H54 (cell line): ENCODE measurements at regions not wholly inside any gene's neighbourhood (a gene's known extent, or its start where the extent isn't known, plus 50 kb on each side); places are given as distances from the start of the nearest gene placed in this dataset.

Experiments used
- DNase-seq: peaks from one replicate; pipeline ENCODE4 v3.0.0; 2011; ENCODE audit warnings: low spot score, mixed read lengths; ENCODE audit not compliant: insufficient read length
- FAIRE-seq: peaks from 3 replicates; lab custom pipeline; 2011; peaks lifted over from hg19 to GRCh38; lab: Jason Lieb, UNC
- POLR2A ChIP-seq: IDR thresholded peaks from 2 replicates; pipeline ENCODE4 v1.6.1; 2011; ENCODE audit warnings: low read depth, mild to moderate bottlenecking, low read length

GRCh38 chr6:120157873-120158272, 808.3 kb upstream of the MAN1A1 start:
- DNase-seq, result no peak
- FAIRE-seq, result no peak
- TF ChIP-seq POLR2A, result no peak

GRCh38 chr6:120147071-120147871, 797.7 kb upstream of the MAN1A1 start:
- FAIRE-seq (no peak), DNase-seq (no peak)
- no peak for TF ChIP-seq POLR2A

GRCh38 chr6:120141601-120142000, 792.0 kb upstream of the MAN1A1 start:
- TF ChIP-seq POLR2A, result no peak
- no peak for DNase-seq
- FAIRE-seq, result no peak

GRCh38 chr6:120137492-120137891, 787.9 kb upstream of the MAN1A1 start:
- TF ChIP-seq POLR2A, result no peak
- no peak for DNase-seq
- FAIRE-seq, result no peak

DNA sequence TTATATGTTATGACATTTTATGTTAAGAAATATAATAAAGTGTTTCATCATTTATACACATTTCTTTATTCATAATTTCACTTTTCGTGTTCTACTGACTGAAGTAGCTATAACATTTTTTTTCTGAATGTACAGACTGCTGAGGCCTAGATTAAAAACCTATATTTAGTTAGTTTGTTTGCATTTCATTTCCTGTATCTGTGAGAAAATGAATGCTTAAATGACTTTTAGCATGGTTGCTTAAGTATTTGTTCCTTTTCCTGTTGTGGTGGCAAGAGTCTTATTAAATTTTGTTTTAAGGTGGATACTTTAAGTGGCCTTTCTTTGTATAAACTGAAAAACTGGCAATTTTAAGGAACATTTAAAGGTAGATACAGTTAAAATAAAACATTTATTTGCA, 779.7 kb upstream of the MAN1A1 start:
- DNase-seq (no peak), FAIRE-seq (no peak)
- TF ChIP-seq POLR2A, result no peak

- DNase-seq (no peak), FAIRE-seq (no peak)
- no peak for TF ChIP-seq POLR2A
Measured at GRCh38 chr6:120122401-120122800, 772.8 kb upstream of the MAN1A1 start.

GRCh38 chr6:120116343-120116742, 766.8 kb upstream of the MAN1A1 start:
- FAIRE-seq (no peak), DNase-seq (no peak)
- no peak for TF ChIP-seq POLR2A

- no peak for TF ChIP-seq POLR2A
- DNase-seq (no peak), FAIRE-seq (no peak)
Measured at GRCh38 chr6:120112980-120113379, 763.4 kb upstream of the MAN1A1 start.

- TF ChIP-seq POLR2A, result no peak
- FAIRE-seq (no peak), DNase-seq (no peak)
Measured at GRCh38 chr6:120111001-120111400, 761.4 kb upstream of the MAN1A1 start.

DNA sequence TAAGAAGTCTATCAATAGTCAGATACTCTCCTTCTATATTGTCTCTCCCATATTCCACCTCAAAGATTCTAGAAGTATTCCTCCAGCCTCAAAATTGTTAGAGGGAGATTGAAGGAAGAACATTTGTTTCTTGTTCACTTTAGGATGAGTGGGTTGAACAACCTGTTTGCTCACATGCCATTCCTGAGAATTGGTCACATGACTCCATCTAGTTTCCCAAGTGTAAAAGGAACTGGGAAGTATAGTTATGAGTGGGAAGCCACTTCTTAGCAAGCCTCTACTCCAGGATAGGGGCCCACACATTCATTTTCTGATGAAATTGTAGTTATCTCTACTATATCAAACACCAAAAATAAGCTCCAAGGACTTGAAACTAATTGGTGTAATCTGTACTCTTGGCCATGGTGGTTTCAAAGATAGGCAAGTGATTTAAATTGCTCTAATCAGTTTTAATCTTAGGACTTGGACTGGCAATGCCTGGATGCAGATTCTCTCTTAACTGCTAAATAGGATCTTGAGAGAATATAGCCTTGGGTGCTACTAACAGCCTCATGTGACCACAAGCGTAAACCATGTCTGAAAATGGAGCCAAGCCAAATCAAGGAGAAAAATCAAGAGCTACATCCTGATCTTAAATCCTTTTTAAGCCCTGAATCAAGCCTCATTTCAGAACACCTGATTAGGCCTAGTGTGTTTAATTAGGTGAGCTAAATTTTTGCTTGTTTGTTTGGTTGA, 758.7 kb upstream of the MAN1A1 start:
- DNase-seq (no peak), FAIRE-seq (no peak)
- TF ChIP-seq POLR2A, result no peak

- no peak for FAIRE-seq
- TF ChIP-seq POLR2A, result no peak
- DNase-seq, result no peak
Measured at GRCh38 chr6:120103618-120104017, 754.1 kb upstream of the MAN1A1 start.

GRCh38 chr6:120096696-120097260, 747.2 kb upstream of the MAN1A1 start:
- TF ChIP-seq POLR2A, result no peak
- FAIRE-seq (no peak), DNase-seq (no peak)

- no peak for TF ChIP-seq POLR2A
- no peak for DNase-seq
- no peak for FAIRE-seq
Measured at GRCh38 chr6:120083186-120083585, 733.6 kb upstream of the MAN1A1 start.

GRCh38 chr6:120077489-120077888, 727.9 kb upstream of the MAN1A1 start:
- FAIRE-seq (no peak), DNase-seq (no peak)
- no peak for TF ChIP-seq POLR2A
